CD4-positive, alpha-beta T cell (primary cell): ENCODE measurements at regions not wholly inside any gene's neighbourhood (a gene's known extent, or its start where the extent isn't known, plus 50 kb on each side); places are given as distances from the start of the nearest gene placed in this dataset.

Experiments
- ATAC-seq: fragments of 200-7000 bp; cut with Tn5 transposase; one replicate; pipeline ENCODE4 v1.10.0; 2022; ENCODE audit warnings: mild to moderate bottlenecking; ENCODE audit not compliant: poor library complexity
- CTCF ChIA-PET: fragments of 350-600 bp; sonication (Branson Sonifier 250); formaldehyde crosslinking; loops from one replicate; lab custom pipeline; 2021; ENCODE audit warnings: antibody characterized with exemption, inconsistent platforms; lab: Charles Lee
- POLR2A ChIA-PET: fragments of 350-600 bp; sonication (Branson Sonifier 250); formaldehyde crosslinking; loops from one replicate; lab custom pipeline; 2021; ENCODE audit warnings: antibody characterized with exemption, inconsistent platforms; lab: Charles Lee
- DNase-seq, 14 experiments: peaks; one replicate each; pipeline ENCODE4 v3.0.0-alpha.2; 2013 to 2020; ENCODE audit warnings: mixed read lengths in 2 of 14
- H3K27ac ChIP-seq, 2 donors: one replicate each; pipeline versions ENCODE4 v1.5.1 to v1.7.0; 2013; ENCODE audit warnings: low read length in 2 of 2, low read depth in 1 of 2, mild to moderate bottlenecking in 1 of 2
- H3K27me3 ChIP-seq, 2 experiments: 1 replicate in 1 of 2; 2 replicates in 1 of 2; pipeline versions ENCODE4 v1.6.1 to v1.7.0; 2013; ENCODE audit warnings: low read length in 2 of 2, control low read depth in 1 of 2, mild to moderate bottlenecking in 1 of 2, moderate library complexity in 1 of 2; ENCODE audit not compliant: insufficient read depth in 2 of 2, control insufficient read depth in 1 of 2
- H3K36me3 ChIP-seq: one replicate; pipeline ENCODE4 v1.6.1; 2013; ENCODE audit warnings: low read length, control low read depth; ENCODE audit not compliant: insufficient read depth
- H3K4me1 ChIP-seq: one replicate; pipeline ENCODE4 v1.6.1; 2013; ENCODE audit warnings: low read length, control low read depth; ENCODE audit not compliant: insufficient read depth
- H3K4me3 ChIP-seq: one replicate; pipeline ENCODE4 v1.5.1; 2013; ENCODE audit warnings: mild to moderate bottlenecking, low read length, moderate library complexity
- H3K9me3 ChIP-seq, 2 experiments: 1 replicate in 1 of 2; 2 replicates in 1 of 2; pipeline versions ENCODE4 v1.6.1 to v1.7.0; 2013; ENCODE audit warnings: low read length in 2 of 2, mild to moderate bottlenecking in 2 of 2, control low read depth in 1 of 2, moderate library complexity in 1 of 2; ENCODE audit not compliant: control insufficient read depth in 1 of 2, insufficient read depth in 1 of 2
- H3K27ac Mint-ChIP-seq: one replicate; pipeline ENCODE4 v1.8.0; 2020; ENCODE audit warnings: mixed read lengths
- H3K27me3 Mint-ChIP-seq: one replicate; pipeline ENCODE4 v1.8.0; 2021; ENCODE audit warnings: mixed read lengths
- H3K36me3 Mint-ChIP-seq: one replicate; pipeline ENCODE4 v1.8.0; 2021; ENCODE audit warnings: low read depth, mixed read lengths
- H3K4me1 Mint-ChIP-seq: one replicate; pipeline ENCODE4 v1.8.0; 2021; ENCODE audit warnings: low read depth, mixed read lengths
- H3K4me3 Mint-ChIP-seq: one replicate; pipeline ENCODE4 v1.8.0; 2020; ENCODE audit warnings: mild to moderate bottlenecking, mixed read lengths
- H3K9me3 Mint-ChIP-seq: one replicate; pipeline ENCODE4 v1.8.0; 2020; ENCODE audit warnings: mixed read lengths
- CTCF ChIP-seq: fragments of 200-600 bp; IDR thresholded peaks from one replicate; pipeline ENCODE4 v1.8.0; 2022; ENCODE audit warnings: antibody characterized with exemption, mild to moderate bottlenecking
- intact Hi-C, 2 experiments: fragments of 100-400 bp; cut with DNase I in 1 of 2; cut with micrococcal nuclease in 1 of 2; formaldehyde crosslinking; loops; one replicate each; pipeline versions ENCODE4 v1.15.1 to v1.9.0; 2023 to 2025; cut with DNase I, micrococcal nuclease

GRCh38 chr3:55352668-55353067 lies 134.4 kb downstream of the WNT5A start:
- H3K4me3 ChIP-seq: no peak overlapping the region
- no peak overlapping the region for H3K27ac ChIP-seq
- ChIA-PET POLR2A (no interaction called here), CTCF (no interaction called here)
- DNase-seq: no peak
- no peaks in the 10 kb centered on the region for H3K36me3 ChIP-seq
- H3K27ac Mint-ChIP-seq: no peak overlapping the region
- H3K4me3 Mint-ChIP-seq: no peak overlapping the region
- peaks cover 6% of the 10 kb centered on the region for H3K9me3 Mint-ChIP-seq
- H3K9me3 ChIP-seq: peaks cover 0 to 3% of the 10 kb centered on the region in 2 experiments
- no peaks in the 10 kb centered on the region for H3K36me3 Mint-ChIP-seq
- no peak for TF ChIP-seq CTCF
- no peaks in the 10 kb centered on the region for H3K27me3 Mint-ChIP-seq
- H3K4me1 Mint-ChIP-seq: no peaks in the 10 kb centered on the region
- no peak for ATAC-seq
- intact Hi-C loops: no loop called here
- H3K27me3 ChIP-seq: no peaks in the 10 kb centered on the region
- H3K4me1 ChIP-seq: no peaks in the 10 kb centered on the region

- H3K27me3 Mint-ChIP-seq: no peaks in the 10 kb centered on the region
- ChIA-PET CTCF (no interaction called here), POLR2A (no interaction called here)
- H3K27me3 ChIP-seq: no peaks in the 10 kb centered on the region
- no peaks in the 10 kb centered on the region for H3K4me1 ChIP-seq
- no peaks in the 10 kb centered on the region for H3K9me3 ChIP-seq
- DNase-seq: no peak
- H3K9me3 Mint-ChIP-seq: peaks cover 2% of the 10 kb centered on the region
- intact Hi-C loops: no loop called here
- no peak overlapping the region for H3K27ac ChIP-seq
- no peak for TF ChIP-seq CTCF
- H3K36me3 ChIP-seq: no peaks in the 10 kb centered on the region
- no peaks in the 10 kb centered on the region for H3K4me1 Mint-ChIP-seq
- H3K4me3 Mint-ChIP-seq: no peak overlapping the region
- no peak overlapping the region for H3K27ac Mint-ChIP-seq
- ATAC-seq: no peak
- H3K4me3 ChIP-seq: no peak overlapping the region
- no peaks in the 10 kb centered on the region for H3K36me3 Mint-ChIP-seq
Measured at GRCh38 chr3:55349851-55350250, 137.3 kb downstream of the WNT5A start.

GRCh38 chr3:55343486-55344357 lies 143.4 kb downstream of the WNT5A start:
- CTCF ChIA-PET: no interaction called here
- no peaks in the 10 kb centered on the region for H3K36me3 ChIP-seq
- H3K4me1 Mint-ChIP-seq: no peaks in the 10 kb centered on the region
- peaks cover 2% of the 10 kb centered on the region for H3K9me3 Mint-ChIP-seq
- no peak overlapping the region for H3K4me3 Mint-ChIP-seq
- H3K9me3 ChIP-seq: no peaks in the 10 kb centered on the region
- ATAC-seq (no peak), DNase-seq (no peak)
- H3K27me3 Mint-ChIP-seq: no peaks in the 10 kb centered on the region
- H3K36me3 Mint-ChIP-seq: no peaks in the 10 kb centered on the region
- TF ChIP-seq CTCF: no peak
- POLR2A ChIA-PET: no interaction called here
- H3K27ac ChIP-seq: no peak overlapping the region
- H3K4me1 ChIP-seq: no peaks in the 10 kb centered on the region
- H3K27me3 ChIP-seq: no peaks in the 10 kb centered on the region
- intact Hi-C loops: no loop called here
- no peak overlapping the region for H3K4me3 ChIP-seq
- H3K27ac Mint-ChIP-seq: no peak overlapping the region
